22Rv1 (cell line): ENCODE measurements at regions not wholly inside any gene's neighbourhood (a gene's known extent, or its start where the extent isn't known, plus 50 kb on each side); places are given as distances from the start of the nearest gene placed in this dataset.

Experiments used
- CTCF ChIP-seq: fragments of 450-650 bp; IDR thresholded peaks from 2 replicates; pipeline ENCODE4 v1.5.1; 2017; ENCODE audit warnings: mild to moderate bottlenecking
- ZFX ChIP-seq: fragments of 450-650 bp; IDR thresholded peaks from 2 replicates; pipeline ENCODE4 v1.6.1; 2017; ENCODE audit warnings: antibody characterized with exemption, borderline replicate concordance

GRCh38 chr3:148082506-148083280 is 615.0 kb upstream of the AGTR1 start:
- no peak for TF ChIP-seq CTCF
- no peak for TF ChIP-seq ZFX
